ENCODE measurements at regions not wholly inside any gene's neighbourhood (a gene's known extent, or its start where the extent isn't known, plus 50 kb on each side); places are given as distances from the start of the nearest gene placed in this dataset.
A peak's percentile ranks its signal among the peaks of the same experiment; 100 is the strongest.
"Not testable (repeated sequence)": the region's sequence is repeated elsewhere in the genome, so short reads cannot be mapped to it uniquely, and the experiment has no call there.

- DNase-seq (ENCODE audit: low read depth) = no peak
- TF ChIP-seq CTCF (IDR thresholded peaks at IDR 0.05; ENCODE audit: insufficient read depth, low read depth, low read length, missing control alignments) = no peak
These were observed 566.8 kb upstream of the PTGER4 start for GRCh38 chr5:40112875-40113274.

GRCh38 chr5:40111036-40111435 lies 568.7 kb upstream of the PTGER4 start:
- not testable (repeated sequence) for H3K4me3 ChIP-seq (ENCODE audit: low read length)

More at GRCh38 chr5:40112875-40113274, 566.8 kb upstream of the PTGER4 start:
- no peak overlapping the region for H3K4me3 ChIP-seq (ENCODE audit: low read length)

GRCh38 chr5:40108764-40109390 lies 570.8 kb upstream of the PTGER4 start:
- DNase-seq (ENCODE audit: low read depth) = peak; percentile 63
- H3K4me3 ChIP-seq (ENCODE audit: low read length) = not testable (repeated sequence)

More at GRCh38 chr5:40111036-40111435, 568.7 kb upstream of the PTGER4 start:
- not testable (repeated sequence) for DNase-seq (ENCODE audit: low read depth)

GRCh38 chr5:40107786-40108185 lies 571.9 kb upstream of the PTGER4 start:
- H3K4me3 ChIP-seq (ENCODE audit: low read length); DNase-seq (ENCODE audit: low read depth): not testable (repeated sequence)

GRCh38 chr5:40106847-40107246 lies 572.9 kb upstream of the PTGER4 start:
- no peak overlapping the region for H3K4me3 ChIP-seq (ENCODE audit: low read length)
- DNase-seq (ENCODE audit: low read depth) = no peak
- TF ChIP-seq CTCF (IDR thresholded peaks at IDR 0.05; ENCODE audit: insufficient read depth, low read depth, low read length, missing control alignments) = no peak

- no peak overlapping the region for H3K4me3 ChIP-seq (ENCODE audit: low read length)
- TF ChIP-seq CTCF (IDR thresholded peaks at IDR 0.05; ENCODE audit: insufficient read depth, low read depth, low read length, missing control alignments) = no peak
These were observed 581.4 kb upstream of the PTGER4 start for GRCh38 chr5:40098313-40098712.

GRCh38 chr5:40093550-40093949 lies 586.2 kb upstream of the PTGER4 start:
- DNase-seq (ENCODE audit: low read depth) = peak; percentile 76
- no peak overlapping the region for H3K4me3 ChIP-seq (ENCODE audit: low read length)
- no peak for TF ChIP-seq CTCF (IDR thresholded peaks at IDR 0.05; ENCODE audit: insufficient read depth, low read depth, low read length, missing control alignments)

More at GRCh38 chr5:40098313-40098712, 581.4 kb upstream of the PTGER4 start:
- no peak for DNase-seq (ENCODE audit: low read depth)

GRCh38 chr5:40089269-40089668 lies 590.4 kb upstream of the PTGER4 start:
- no peak overlapping the region for H3K4me3 ChIP-seq (ENCODE audit: low read length)
- TF ChIP-seq CTCF (IDR thresholded peaks at IDR 0.05; ENCODE audit: insufficient read depth, low read depth, low read length, missing control alignments) = no peak
- DNase-seq (ENCODE audit: low read depth) = no peak

GRCh38 chr5:40084614-40085013 lies 595.1 kb upstream of the PTGER4 start:
- DNase-seq (ENCODE audit: low read depth) = no peak
- TF ChIP-seq CTCF (IDR thresholded peaks at IDR 0.05; ENCODE audit: insufficient read depth, low read depth, low read length, missing control alignments) = no peak
- H3K4me3 ChIP-seq (ENCODE audit: low read length) = no peak overlapping the region
